Testis (tissue), 2 donors: ENCODE measurements at regions not wholly inside any gene's neighbourhood (a gene's known extent, or its start where the extent isn't known, plus 50 kb on each side); places are given as distances from the start of the nearest gene placed in this dataset.

Source experiments
- DNase-seq: peaks from one replicate; pipeline ENCODE4 v3.0.0-alpha.2; 2019
- H3K27ac ChIP-seq, 2 donors: fragments of 200-600 bp; sonication (generic); one replicate each; pipeline ENCODE4 v1.5.1; 2019
- H3K27me3 ChIP-seq: fragments of 200-600 bp; sonication (generic); one replicate; pipeline ENCODE4 v1.5.1; 2019
- H3K36me3 ChIP-seq: fragments of 200-600 bp; sonication (generic); one replicate; pipeline ENCODE4 v1.5.1; 2017; ENCODE audit warnings: low read depth; ENCODE audit errors: missing control alignments
- H3K4me1 ChIP-seq: fragments of 200-600 bp; sonication (generic); one replicate; pipeline ENCODE4 v1.5.1; 2019
- H3K4me3 ChIP-seq, 2 donors: fragments of 200-600 bp; sonication (generic); one replicate each; pipeline ENCODE4 v1.5.1; 2017 to 2019
- H3K9me3 ChIP-seq: fragments of 200-600 bp; sonication (generic); one replicate; pipeline ENCODE4 v1.5.1; 2017
- POLR2A ChIP-seq: fragments of 450-650 bp; IDR thresholded peaks from one replicate; pipeline ENCODE4 v1.6.1; 2017; ENCODE audit warnings: antibody characterized with exemption, mild to moderate bottlenecking, moderate library complexity
- WGBS, 2 donors: methylation state at CpG; one replicate each; pipeline ENCODE4 v1.1.5; 2018; 5-methylcytosine and 5-hydroxymethylcytosine counted together
- intact Hi-C: fragments of 100-400 bp; cut with DNase I; formaldehyde crosslinking; loops from one replicate; pipeline ENCODE4 v1.15.1; 2023; ENCODE audit warnings: low total_unique reads
- TF ChIP-seq, protein P1 (sequence below), 3 experiments: fragments of 450-650 bp in 2 of 3; fragments of 200-600 bp in 1 of 3; sonication (generic) in 1 of 3; IDR thresholded peaks; one replicate each; pipeline ENCODE4 v1.5.1; 2016 to 2019; ENCODE audit warnings: antibody characterized with exemption in 3 of 3, mild to moderate bottlenecking in 2 of 3, moderate library complexity in 1 of 3

DNA sequence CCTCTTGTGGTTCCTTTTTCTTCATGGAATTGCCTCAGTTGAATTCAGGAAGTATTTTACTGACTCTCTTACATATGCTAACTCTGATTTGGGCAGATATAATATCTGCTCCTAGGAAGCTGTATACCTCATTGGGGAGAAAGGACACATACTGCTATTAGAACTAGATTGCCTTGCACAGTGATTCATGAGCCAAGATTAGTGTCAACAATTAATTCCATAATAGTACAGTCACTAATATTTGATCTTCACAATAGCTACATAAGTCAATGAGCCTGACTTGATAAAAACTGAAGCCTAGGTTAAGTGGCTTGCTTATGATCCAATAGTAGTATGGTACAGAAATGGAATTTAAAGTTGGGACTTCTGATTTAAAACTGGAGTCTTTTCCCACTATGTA lies 127.6 kb downstream of the ETAA1 start:
- no peaks in the 10 kb centered on the region for H3K27me3 ChIP-seq
- no peak overlapping the region for H3K4me3 ChIP-seq
- intact Hi-C loops: no loop called here
- H3K36me3 ChIP-seq: no peaks in the 10 kb centered on the region
- H3K27ac ChIP-seq: no peak overlapping the region
- no peaks in the 10 kb centered on the region for H3K4me1 ChIP-seq
- no peaks in the 10 kb centered on the region for H3K9me3 ChIP-seq
- no peak for DNase-seq
- no peak for TF ChIP-seq POLR2A
- TF ChIP-seq, protein P1, sequence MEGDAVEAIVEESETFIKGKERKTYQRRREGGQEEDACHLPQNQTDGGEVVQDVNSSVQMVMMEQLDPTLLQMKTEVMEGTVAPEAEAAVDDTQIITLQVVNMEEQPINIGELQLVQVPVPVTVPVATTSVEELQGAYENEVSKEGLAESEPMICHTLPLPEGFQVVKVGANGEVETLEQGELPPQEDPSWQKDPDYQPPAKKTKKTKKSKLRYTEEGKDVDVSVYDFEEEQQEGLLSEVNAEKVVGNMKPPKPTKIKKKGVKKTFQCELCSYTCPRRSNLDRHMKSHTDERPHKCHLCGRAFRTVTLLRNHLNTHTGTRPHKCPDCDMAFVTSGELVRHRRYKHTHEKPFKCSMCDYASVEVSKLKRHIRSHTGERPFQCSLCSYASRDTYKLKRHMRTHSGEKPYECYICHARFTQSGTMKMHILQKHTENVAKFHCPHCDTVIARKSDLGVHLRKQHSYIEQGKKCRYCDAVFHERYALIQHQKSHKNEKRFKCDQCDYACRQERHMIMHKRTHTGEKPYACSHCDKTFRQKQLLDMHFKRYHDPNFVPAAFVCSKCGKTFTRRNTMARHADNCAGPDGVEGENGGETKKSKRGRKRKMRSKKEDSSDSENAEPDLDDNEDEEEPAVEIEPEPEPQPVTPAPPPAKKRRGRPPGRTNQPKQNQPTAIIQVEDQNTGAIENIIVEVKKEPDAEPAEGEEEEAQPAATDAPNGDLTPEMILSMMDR (IDR thresholded peaks at IDR 0.05): no peak

DNA sequence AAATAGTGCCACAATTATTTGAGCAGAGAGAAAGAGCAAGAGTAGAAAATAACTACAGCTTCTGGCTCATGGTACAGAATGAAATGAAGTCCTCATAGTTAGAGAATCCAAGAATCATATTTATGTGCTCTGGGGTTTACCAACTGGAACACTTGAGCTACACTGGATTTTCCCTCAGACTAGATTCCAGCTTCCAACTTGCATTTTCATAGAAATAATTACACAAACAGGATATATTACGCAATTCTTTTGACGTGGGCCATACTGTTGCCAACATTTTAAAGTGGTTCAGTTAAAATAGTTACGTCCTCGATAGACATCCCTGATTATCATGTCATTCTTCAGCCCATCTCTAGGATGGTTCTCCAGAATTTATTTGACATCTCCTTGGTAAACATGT lies 129.2 kb downstream of the ETAA1 start:
- WGBS, 2 donors: 71 to 81% methylated on average over 4 of the region's 4 CpGs
- H3K4me3 ChIP-seq: no peak overlapping the region
- intact Hi-C loops: no loop called here
- H3K27ac ChIP-seq: no peak overlapping the region
- DNase-seq: no peak
- no peaks in the 10 kb centered on the region for H3K9me3 ChIP-seq
- no peaks in the 10 kb centered on the region for H3K36me3 ChIP-seq
- H3K4me1 ChIP-seq: no peaks in the 10 kb centered on the region
- no peaks in the 10 kb centered on the region for H3K27me3 ChIP-seq
- TF ChIP-seq, protein P1 (IDR thresholded peaks at IDR 0.05): no peak
- no peak for TF ChIP-seq POLR2A

DNA sequence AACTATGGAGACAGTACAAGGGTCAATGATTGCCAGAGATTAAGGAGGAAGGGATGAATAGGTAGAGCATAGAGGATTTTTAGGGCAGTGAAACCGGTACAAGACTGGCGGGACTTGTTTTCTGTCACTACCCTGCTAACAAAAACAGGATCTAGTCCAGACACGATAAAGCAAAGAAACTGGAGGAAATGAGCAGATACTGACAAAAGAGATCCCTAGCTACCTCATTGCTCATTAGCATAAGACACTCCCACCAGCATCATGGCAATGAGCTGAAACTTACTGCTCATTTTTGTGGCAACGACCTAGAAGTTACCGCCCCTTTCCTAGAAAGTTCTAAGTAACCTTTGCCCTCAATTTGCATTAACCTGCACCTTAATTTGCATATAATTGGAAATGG lies 131.2 kb downstream of the ETAA1 start:
- Histone ChIP-seq H3K4me1 (no peaks in the 10 kb centered on the region), H3K27ac (no peak overlapping the region), H3K36me3 (no peaks in the 10 kb centered on the region), H3K9me3 (no peaks in the 10 kb centered on the region), H3K4me3 (no peak overlapping the region), H3K27me3 (no peaks in the 10 kb centered on the region)
- intact Hi-C loops: no loop called here
- DNase-seq: no peak
- no peak for TF ChIP-seq POLR2A
- TF ChIP-seq, protein P1 (IDR thresholded peaks at IDR 0.05): no peak
- 87 to 94% methylated on average over 5 of the region's 5 CpGs for WGBS, 2 donors

DNA sequence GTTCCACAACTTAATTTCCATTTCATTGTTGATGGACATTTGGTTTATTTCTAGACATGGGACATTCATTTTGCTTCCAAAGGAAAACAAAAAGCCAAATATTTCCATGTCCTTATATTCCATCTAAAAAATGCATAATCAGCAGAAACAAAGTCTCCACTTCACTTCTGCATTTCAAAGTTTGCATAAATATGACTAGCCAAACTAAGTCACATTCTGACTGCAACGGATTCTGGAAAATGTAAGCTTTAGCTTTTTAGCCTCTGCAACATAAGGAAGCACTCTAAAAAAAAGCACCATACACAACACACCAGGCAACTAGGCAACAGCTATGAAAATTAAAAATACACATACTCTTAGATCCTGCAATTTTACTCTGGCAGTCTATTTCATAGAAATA lies 135.3 kb downstream of the ETAA1 start:
- WGBS, 2 donors: 72 to 83% methylated on average over 1 of the region's 1 CpG
- no peak for DNase-seq
- Histone ChIP-seq H3K27ac (no peak overlapping the region), H3K36me3 (no peaks in the 10 kb centered on the region), H3K9me3 (no peaks in the 10 kb centered on the region), H3K27me3 (no peaks in the 10 kb centered on the region), H3K4me3 (no peak overlapping the region), H3K4me1 (no peaks in the 10 kb centered on the region)
- intact Hi-C loops: no loop called here
- TF ChIP-seq, protein P1 (IDR thresholded peaks at IDR 0.05): no peak
- no peak for TF ChIP-seq POLR2A

DNA sequence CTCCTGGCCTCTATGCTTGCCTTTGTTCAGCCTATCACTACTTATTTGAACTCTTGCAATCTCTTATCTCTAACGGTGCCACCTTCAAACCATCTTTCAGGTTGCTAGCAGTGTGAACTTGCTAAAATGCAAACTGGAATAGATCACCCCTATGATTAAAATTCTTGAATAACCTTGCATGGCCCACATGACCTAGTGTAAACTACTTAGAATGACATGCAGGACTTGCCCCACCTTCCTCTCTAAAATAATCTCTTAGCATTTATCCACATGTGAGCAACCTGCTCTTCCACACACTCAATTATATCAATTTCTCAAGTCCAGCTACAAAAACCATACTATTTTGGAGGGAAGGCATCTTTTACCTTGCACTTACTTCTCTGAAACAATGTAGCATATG lies 137.6 kb downstream of the ETAA1 start:
- Histone ChIP-seq H3K27me3 (no peaks in the 10 kb centered on the region), H3K36me3 (no peaks in the 10 kb centered on the region), H3K4me1 (no peaks in the 10 kb centered on the region), H3K9me3 (no peaks in the 10 kb centered on the region), H3K27ac (no peak overlapping the region), H3K4me3 (no peak overlapping the region)
- DNase-seq: no peak
- WGBS, 2 donors: 66 to 69% methylated on average over 1 of the region's 1 CpG
- intact Hi-C loops: no loop called here
- TF ChIP-seq POLR2A: no peak
- TF ChIP-seq, protein P1 (IDR thresholded peaks at IDR 0.05): no peak
